ENCODE measurements at regions not wholly inside any gene's neighbourhood (a gene's known extent, or its start where the extent isn't known, plus 50 kb on each side); places are given as distances from the start of the nearest gene placed in this dataset.

GRCh38 chr2:188878716-188879115, 95.5 kb upstream of the COL3A1 start:
- TF ChIP-seq ZNF331 (CRISPR knock-in tag; IDR thresholded peaks at IDR 0.05; ENCODE audit: low read depth), result no peak
- no peak for TF ChIP-seq JUNB (IDR thresholded peaks at IDR 0.05; ENCODE audit: unreplicated experiment)
- no peak for TF ChIP-seq ZNF114 (CRISPR knock-in tag; IDR thresholded peaks at IDR 0.05)
- TF ChIP-seq POLR2AphosphoS5 (IDR thresholded peaks at IDR 0.05; ENCODE audit: low read depth), result no peak
- no peak for TF ChIP-seq STAT1 (IDR thresholded peaks at IDR 0.05; ENCODE audit: unreplicated experiment)
- TF ChIP-seq NANOG (IDR thresholded peaks at IDR 0.05; ENCODE audit: borderline replicate concordance), result no peak
- no peak for TF ChIP-seq REST (IDR thresholded peaks at IDR 0.05; ENCODE audit: unreplicated experiment)
- TF ChIP-seq CTCF (conservative IDR thresholded peaks at IDR 0.05; ENCODE audit: low read depth in 2 of 2), result no peak
- TF ChIP-seq ZNF462 (CRISPR knock-in tag; IDR thresholded peaks at IDR 0.05), result no peak
- no peak for TF ChIP-seq EZH2 (IDR thresholded peaks at IDR 0.05; ENCODE audit: low read depth, unreplicated experiment)
- H3K9me3 Mint-ChIP-seq, result no peaks in the 10 kb centered on the region

More at GRCh38 chr2:188878716-188879115, 95.5 kb upstream of the COL3A1 start:
- Histone ChIP-seq H3K4me1 (ENCODE audit: insufficient read depth) (no peaks in the 10 kb centered on the region), H3K36me3 (ENCODE audit: insufficient read depth) (no peaks in the 10 kb centered on the region), H3K9me2 (ENCODE audit: insufficient read depth) (no peaks in the 10 kb centered on the region), H3K79me2 (replicated peaks; ENCODE audit: insufficient read depth) (no peaks in the 10 kb centered on the region), H3F3A (replicated peaks; ENCODE audit: low read depth) (no peaks in the 10 kb centered on the region), H3K4me3 (no peak overlapping the region), H3K27me3 (ENCODE audit: insufficient read depth) (no peaks in the 10 kb centered on the region), H2AFZ (no peak overlapping the region), H3K27ac (ENCODE audit: low read depth) (no peak overlapping the region), H3K4me2 (no peak overlapping the region), H4K20me1 (replicated peaks; ENCODE audit: insufficient read depth) (no peaks in the 10 kb centered on the region)
- DNase-seq (ENCODE audit: low spot score) (no peak), ATAC-seq (no peak)
- H3K27me3 Mint-ChIP-seq (ENCODE audit: insufficient read depth, low read depth, poor library complexity), result peaks cover 2% of the 10 kb centered on the region
- H3K36me3 Mint-ChIP-seq (ENCODE audit: low read depth), result no peaks in the 10 kb centered on the region
- H3K27ac Mint-ChIP-seq, result no peak overlapping the region
- H3K4me1 Mint-ChIP-seq, result no peaks in the 10 kb centered on the region
- no peak overlapping the region for H3K4me3 Mint-ChIP-seq
